ENCODE measurements at regions not wholly inside any gene's neighbourhood (a gene's known extent, or its start where the extent isn't known, plus 50 kb on each side); places are given as distances from the start of the nearest gene placed in this dataset.
"Not testable (repeated sequence)": the region's sequence is repeated elsewhere in the genome, so short reads cannot be mapped to it uniquely, and the experiment has no call there.

- no peak overlapping the region for H3K27ac ChIP-seq (replicated peaks in 1 of 4)
- no peak for DNase-seq (ENCODE audit: extremely low spot score)
- no peaks in the 10 kb centered on the region for H3K27me3 ChIP-seq
- peaks cover 0 to 24% (median 19%) of the 10 kb centered on the region in 4 donors for H3K4me1 ChIP-seq
- TF ChIP-seq POLR2AphosphoS5 (IDR thresholded peaks at IDR 0.05) = no peak
- TF ChIP-seq CTCF (IDR thresholded peaks at IDR 0.05) = no peak
- no peak for TF ChIP-seq EP300 (IDR thresholded peaks at IDR 0.05)
- no peak for TF ChIP-seq POLR2A (IDR thresholded peaks at IDR 0.05; ENCODE audit: low read depth)
- no peaks in the 10 kb centered on the region for H3K36me3 ChIP-seq
- peaks cover 0 to under 1% (median 0%) of the 10 kb centered on the region in 4 donors for H3K9me3 ChIP-seq
- H3K4me3 ChIP-seq = no peak overlapping the region
- intact Hi-C loops (cut with DNase I) = no loop called here
- 73% methylated on average over 2 of the region's 2 CpGs for WGBS
Observed at GRCh38 chr18:60069145-60069544, 169.3 kb downstream of the PMAIP1 start.

DNA sequence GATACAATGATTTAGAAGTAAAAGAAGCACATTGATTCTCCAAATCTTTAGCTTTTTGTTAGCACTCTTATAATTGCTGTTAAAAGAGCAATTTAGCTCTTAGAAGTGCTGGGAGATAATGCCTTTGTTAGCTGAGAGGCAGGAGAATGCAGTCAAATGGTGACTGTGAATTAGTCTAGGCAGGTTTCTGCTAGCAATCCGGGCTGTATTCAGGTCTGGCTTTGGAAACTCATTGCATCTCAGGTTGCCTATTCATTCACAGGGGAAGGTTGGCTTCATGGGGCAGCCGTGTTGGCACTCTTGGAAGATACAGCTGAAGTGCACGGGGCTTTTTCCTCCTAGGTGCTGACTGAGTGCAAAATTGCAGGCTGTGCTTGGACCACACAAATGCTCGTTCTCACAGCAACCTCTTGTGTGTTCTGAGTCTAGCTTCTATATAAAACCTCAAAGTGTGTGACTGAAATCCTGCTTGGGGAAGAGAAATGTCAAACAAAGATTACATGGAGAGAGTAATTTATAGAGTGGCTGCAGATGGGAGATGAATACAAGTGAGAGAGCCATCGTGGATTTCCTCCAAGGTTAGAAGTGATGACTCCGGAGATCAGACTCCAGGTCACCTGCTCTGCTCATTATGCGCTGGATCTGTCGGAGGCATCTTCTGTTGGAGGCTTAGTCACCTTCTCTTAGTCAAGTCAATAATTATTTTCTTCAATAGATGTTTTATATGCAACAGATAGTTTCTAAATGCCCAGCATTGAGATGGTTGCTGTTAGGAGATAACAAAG is 167.8 kb downstream of the PMAIP1 start:
- 29% methylated on average over 8 of the region's 8 CpGs for WGBS
- no peaks in the 10 kb centered on the region for H3K36me3 ChIP-seq
- H3K4me3 ChIP-seq = no peak overlapping the region
- intact Hi-C loops (cut with DNase I) = no loop called here
- no peaks in the 10 kb centered on the region for H3K9me3 ChIP-seq
- H3K27me3 ChIP-seq = no peaks in the 10 kb centered on the region
- DNase-seq (ENCODE audit: extremely low spot score) = no peak
- no peak overlapping the region for H3K27ac ChIP-seq (replicated peaks in 1 of 4)
- H3K4me1 ChIP-seq = peaks cover 0 to 24% (median 19%) of the 10 kb centered on the region in 4 donors
- TF ChIP-seq POLR2A (IDR thresholded peaks at IDR 0.05; ENCODE audit: low read depth) (no peak), EP300 (IDR thresholded peaks at IDR 0.05) (no peak)

DNA sequence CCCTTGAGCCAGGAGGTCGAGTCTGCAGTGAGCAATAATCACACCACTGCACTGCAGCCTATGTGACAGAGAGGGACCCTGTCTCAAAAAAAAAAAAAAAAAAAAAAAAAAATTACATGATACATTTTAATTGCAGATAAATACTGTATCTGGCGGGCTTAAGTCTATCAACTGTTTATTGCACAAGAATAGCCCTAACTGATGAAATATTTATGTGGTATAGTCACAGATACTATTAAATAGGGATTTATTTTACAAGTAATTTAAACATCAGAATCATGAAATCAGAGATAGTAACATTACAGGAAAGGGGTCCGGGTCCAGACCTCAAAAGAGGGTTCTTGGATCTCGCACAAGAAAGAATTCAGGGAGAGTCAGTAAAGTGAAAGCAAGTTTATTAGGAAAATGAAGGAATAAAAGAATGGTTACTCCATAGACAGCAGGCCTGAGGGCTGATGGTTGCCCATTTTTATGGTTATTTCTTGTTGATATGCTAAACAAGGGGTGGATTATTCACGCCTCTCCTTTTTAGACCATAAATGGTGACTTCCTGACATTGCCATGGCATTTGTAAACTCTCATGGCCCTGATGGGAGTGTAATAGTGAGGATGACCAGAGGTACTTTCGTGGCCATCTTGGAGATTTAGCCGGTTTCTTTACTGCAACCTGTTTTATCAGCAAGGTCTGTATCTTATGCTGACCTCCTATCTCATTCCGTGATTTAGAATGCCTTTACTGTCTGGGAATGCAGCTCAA is 166.6 kb downstream of the PMAIP1 start:
- 81% methylated on average over 8 of the region's 8 CpGs for WGBS
- no peak overlapping the region for H3K4me3 ChIP-seq
- H3K9me3 ChIP-seq = no peaks in the 10 kb centered on the region
- TF ChIP-seq CTCF (IDR thresholded peaks at IDR 0.05) = no peak
- TF ChIP-seq EP300 (IDR thresholded peaks at IDR 0.05) = no peak
- no peak for TF ChIP-seq POLR2A (IDR thresholded peaks at IDR 0.05; ENCODE audit: low read depth)
- no peak for TF ChIP-seq POLR2AphosphoS5 (IDR thresholded peaks at IDR 0.05)
- H3K4me1 ChIP-seq = peaks cover 0 to 24% (median 19%) of the 10 kb centered on the region in 4 donors
- no peaks in the 10 kb centered on the region for H3K36me3 ChIP-seq
- no peaks in the 10 kb centered on the region for H3K27me3 ChIP-seq
- no peak for DNase-seq (ENCODE audit: extremely low spot score)
- peak overlapping the region in 1 of 4 donors; percentile 34 for H3K27ac ChIP-seq (replicated peaks in 1 of 4)
- intact Hi-C loops (cut with DNase I) = no loop called here

DNA sequence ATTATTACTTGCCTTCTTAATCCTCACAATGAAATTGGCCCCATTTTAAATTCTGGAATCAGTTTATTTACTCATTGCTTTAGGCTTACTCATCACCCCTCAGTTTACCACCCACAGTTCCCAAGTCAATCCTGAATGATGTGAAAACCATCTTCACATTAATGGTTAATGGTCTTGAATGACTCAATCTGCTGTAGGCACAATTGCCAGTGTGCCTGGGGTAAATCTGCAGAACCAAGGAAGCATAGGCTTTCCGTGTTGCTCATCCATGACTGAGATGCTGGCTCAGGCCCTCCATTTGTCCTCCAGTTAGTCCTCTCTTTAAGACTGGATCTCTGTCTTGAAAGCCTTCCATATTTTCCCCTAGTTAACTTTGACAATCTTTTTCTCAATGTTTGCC is 164.5 kb downstream of the PMAIP1 start:
- H3K4me1 ChIP-seq = peaks cover 0 to 41% (median 31%) of the 10 kb centered on the region in 4 donors
- intact Hi-C loops (cut with DNase I) = no loop called here
- no peak overlapping the region for H3K27ac ChIP-seq (replicated peaks in 1 of 4)
- no peak overlapping the region for H3K4me3 ChIP-seq
- no peak for DNase-seq (ENCODE audit: extremely low spot score)
- no peaks in the 10 kb centered on the region for H3K27me3 ChIP-seq
- H3K9me3 ChIP-seq = no peaks in the 10 kb centered on the region
- no peaks in the 10 kb centered on the region for H3K36me3 ChIP-seq
- TF ChIP-seq EP300 (IDR thresholded peaks at IDR 0.05) (no peak), POLR2AphosphoS5 (IDR thresholded peaks at IDR 0.05) (no peak), POLR2A (IDR thresholded peaks at IDR 0.05; ENCODE audit: low read depth) (no peak), CTCF (IDR thresholded peaks at IDR 0.05) (no peak)
- WGBS = 86% methylated on average over 1 of the region's 1 CpG

- peaks cover 0 to 39% (median 31%) of the 10 kb centered on the region in 4 donors for H3K4me1 ChIP-seq
- intact Hi-C loops (cut with DNase I); DNase-seq (ENCODE audit: extremely low spot score); H3K4me3 ChIP-seq; H3K9me3 ChIP-seq; H3K36me3 ChIP-seq; H3K27ac ChIP-seq (replicated peaks in 1 of 4); H3K27me3 ChIP-seq: not testable (repeated sequence)
- 56% methylated on average over 3 of the region's 3 CpGs for WGBS
Observed at GRCh38 chr18:60062831-60063230, 163.0 kb downstream of the PMAIP1 start.
